Endodermal cell (in vitro differentiated cells): ENCODE measurements at regions not wholly inside any gene's neighbourhood (a gene's known extent, or its start where the extent isn't known, plus 50 kb on each side); places are given as distances from the start of the nearest gene placed in this dataset.

Experiments used
- DNase-seq: peaks from one replicate; pipeline ENCODE4 v3.0.0-alpha.2; 2017
- H3K27ac ChIP-seq: 2 replicates; pipeline ENCODE4 v1.5.1; 2013; ENCODE audit warnings: mild to moderate bottlenecking, low read depth, low read length, moderate library complexity
- H3K27me3 ChIP-seq: 2 replicates; pipeline ENCODE4 v1.6.1; 2013; ENCODE audit warnings: mild to moderate bottlenecking, low read length, moderate library complexity; ENCODE audit not compliant: insufficient read depth, control insufficient read depth, poor library complexity, severe bottlenecking
- H3K36me3 ChIP-seq: 2 replicates; pipeline ENCODE4 v1.7.0; 2013; ENCODE audit warnings: mild to moderate bottlenecking, low read length, moderate library complexity; ENCODE audit not compliant: control insufficient read depth, insufficient read depth
- H3K4me1 ChIP-seq: one replicate; pipeline ENCODE4 v1.7.0; 2013; ENCODE audit warnings: low read length; ENCODE audit not compliant: control insufficient read depth, insufficient read depth
- H3K4me3 ChIP-seq: 2 replicates; pipeline ENCODE4 v1.5.1; 2013; ENCODE audit warnings: mild to moderate bottlenecking, low read length, moderate library complexity
- H3K9ac ChIP-seq: 2 replicates; pipeline ENCODE4 v1.6.1; 2013; ENCODE audit warnings: mild to moderate bottlenecking, low read length, moderate library complexity; ENCODE audit not compliant: poor library complexity, severe bottlenecking; ENCODE audit errors: extremely low read depth
- H3K9me3 ChIP-seq: 2 replicates; pipeline ENCODE4 v1.6.1; 2013; ENCODE audit warnings: mild to moderate bottlenecking, low read length, moderate library complexity; ENCODE audit not compliant: control insufficient read depth
- H3K27ac Mint-ChIP-seq: 2 replicates; pipeline ENCODE4 v1.8.0; 2020; ENCODE audit warnings: mixed read lengths
- H3K27me3 Mint-ChIP-seq: 2 replicates; pipeline ENCODE4 v1.8.0; 2021; ENCODE audit warnings: mild to moderate bottlenecking, mixed read lengths; ENCODE audit not compliant: insufficient read depth
- H3K36me3 Mint-ChIP-seq: 2 replicates; pipeline ENCODE4 v1.8.0; 2020; ENCODE audit warnings: low read depth, mixed read lengths
- H3K4me1 Mint-ChIP-seq: 2 replicates; pipeline ENCODE4 v1.8.0; 2020; ENCODE audit warnings: mixed read lengths
- H3K4me3 Mint-ChIP-seq: 2 replicates; pipeline ENCODE4 v1.8.0; 2020; ENCODE audit warnings: mild to moderate bottlenecking, moderate library complexity, mixed read lengths
- H3K9me3 Mint-ChIP-seq: 2 replicates; pipeline ENCODE4 v1.8.0; 2020; ENCODE audit warnings: mild to moderate bottlenecking, mixed read lengths
- WGBS, 2 experiments: methylation state at CpG; one replicate each; pipeline versions ENCODE4 v1.1.5 to v1.1.7; 2013; ENCODE audit warnings: missing lambda C conversion rate in 2 of 2, mixed read lengths in 1 of 2; ENCODE audit not compliant: insufficient coverage in 1 of 2, insufficient read length in 1 of 2; 5-methylcytosine and 5-hydroxymethylcytosine counted together
- TF ChIP-seq, protein P1 (sequence below): fragments of 200-600 bp; sonication (generic); conservative IDR thresholded peaks from 2 replicates; pipeline ENCODE4 v1.5.0; 2021; ENCODE audit warnings: antibody characterized with exemption, mild to moderate bottlenecking

DNA sequence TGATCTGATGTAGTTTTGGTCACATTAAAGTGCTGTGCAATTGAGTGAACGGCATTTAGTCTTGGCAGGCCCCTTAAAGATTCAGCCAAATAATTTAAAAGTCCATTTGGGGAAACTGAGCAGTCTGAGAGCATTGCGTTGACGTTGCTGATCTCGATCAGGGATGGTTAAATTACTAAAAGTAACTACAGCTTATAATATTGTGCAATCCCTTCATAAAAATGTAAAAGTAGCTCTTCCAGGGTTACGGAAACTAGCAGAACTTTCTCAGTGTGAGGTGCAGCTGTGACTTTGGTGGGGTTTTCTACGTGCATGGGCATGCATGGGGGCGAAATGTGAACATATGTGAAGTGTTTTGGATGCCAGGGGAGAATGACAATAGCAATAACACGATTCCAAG lies 184.5 kb upstream of the RNF32 start:
- 84 to 94% methylated on average over 8 of the region's 8 CpGs for WGBS, 2 experiments
- Histone ChIP-seq H3K9ac (no peak overlapping the region), H3K4me3 (no peak overlapping the region), H3K4me1 (no peaks in the 10 kb centered on the region), H3K27me3 (no peaks in the 10 kb centered on the region), H3K9me3 (no peaks in the 10 kb centered on the region), H3K27ac (no peak overlapping the region), H3K36me3 (no peaks in the 10 kb centered on the region)
- Mint-ChIP-seq H3K9me3 (no peaks in the 10 kb centered on the region), H3K27me3 (no peaks in the 10 kb centered on the region), H3K4me3 (no peak overlapping the region), H3K27ac (no peak overlapping the region), H3K36me3 (no peaks in the 10 kb centered on the region), H3K4me1 (peaks cover 3% of the 10 kb centered on the region)
- peak; percentile 1 for DNase-seq
- TF ChIP-seq, protein P1, sequence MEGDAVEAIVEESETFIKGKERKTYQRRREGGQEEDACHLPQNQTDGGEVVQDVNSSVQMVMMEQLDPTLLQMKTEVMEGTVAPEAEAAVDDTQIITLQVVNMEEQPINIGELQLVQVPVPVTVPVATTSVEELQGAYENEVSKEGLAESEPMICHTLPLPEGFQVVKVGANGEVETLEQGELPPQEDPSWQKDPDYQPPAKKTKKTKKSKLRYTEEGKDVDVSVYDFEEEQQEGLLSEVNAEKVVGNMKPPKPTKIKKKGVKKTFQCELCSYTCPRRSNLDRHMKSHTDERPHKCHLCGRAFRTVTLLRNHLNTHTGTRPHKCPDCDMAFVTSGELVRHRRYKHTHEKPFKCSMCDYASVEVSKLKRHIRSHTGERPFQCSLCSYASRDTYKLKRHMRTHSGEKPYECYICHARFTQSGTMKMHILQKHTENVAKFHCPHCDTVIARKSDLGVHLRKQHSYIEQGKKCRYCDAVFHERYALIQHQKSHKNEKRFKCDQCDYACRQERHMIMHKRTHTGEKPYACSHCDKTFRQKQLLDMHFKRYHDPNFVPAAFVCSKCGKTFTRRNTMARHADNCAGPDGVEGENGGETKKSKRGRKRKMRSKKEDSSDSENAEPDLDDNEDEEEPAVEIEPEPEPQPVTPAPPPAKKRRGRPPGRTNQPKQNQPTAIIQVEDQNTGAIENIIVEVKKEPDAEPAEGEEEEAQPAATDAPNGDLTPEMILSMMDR, result no peak

DNA sequence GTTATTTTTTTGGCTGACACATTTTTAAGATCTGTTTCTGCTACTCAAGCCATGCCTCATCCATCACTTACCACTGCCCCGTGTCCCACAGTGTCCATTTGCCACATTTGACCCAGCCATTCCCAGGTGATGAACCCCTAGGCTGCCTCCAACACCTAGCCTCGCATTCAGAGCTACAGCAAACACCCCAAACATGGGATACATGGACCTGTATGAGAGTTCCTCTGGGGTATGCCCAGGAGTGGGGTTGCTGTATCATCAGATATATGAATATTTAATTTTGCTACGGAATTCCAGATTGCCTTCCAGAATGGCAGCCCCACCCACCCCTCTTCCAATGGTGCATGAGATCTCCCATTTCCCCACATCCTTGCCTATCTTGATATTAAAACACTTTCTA lies 190.1 kb upstream of the RNF32 start:
- Mint-ChIP-seq H3K4me1 (peaks cover 1% of the 10 kb centered on the region), H3K36me3 (no peaks in the 10 kb centered on the region), H3K9me3 (no peaks in the 10 kb centered on the region), H3K27me3 (no peaks in the 10 kb centered on the region), H3K4me3 (no peak overlapping the region), H3K27ac (no peak overlapping the region)
- TF ChIP-seq, protein P1, result no peak
- H3K4me1 ChIP-seq, result no peaks in the 10 kb centered on the region
- no peaks in the 10 kb centered on the region for H3K9me3 ChIP-seq
- DNase-seq, result peak; percentile 4
- no peak overlapping the region for H3K27ac ChIP-seq
- no peak overlapping the region for H3K4me3 ChIP-seq
- H3K9ac ChIP-seq, result no peak overlapping the region
- no peaks in the 10 kb centered on the region for H3K27me3 ChIP-seq
- 89 to 100% methylated on average over 1 to 3 of the region's 3 CpGs for WGBS, 2 experiments
- H3K36me3 ChIP-seq, result no peaks in the 10 kb centered on the region

GRCh38 chr7:156448918-156449317 lies 191.7 kb upstream of the RNF32 start:
- WGBS, 2 experiments, result 67 to 78% methylated on average over 1 of the region's 1 CpG
- TF ChIP-seq, protein P1, result no peak
- Mint-ChIP-seq H3K4me3 (no peak overlapping the region), H3K9me3 (no peaks in the 10 kb centered on the region), H3K27ac (no peak overlapping the region), H3K27me3 (no peaks in the 10 kb centered on the region), H3K4me1 (peaks cover under 1% of the 10 kb centered on the region), H3K36me3 (no peaks in the 10 kb centered on the region)
- H3K36me3 ChIP-seq, result no peaks in the 10 kb centered on the region
- no peaks in the 10 kb centered on the region for H3K27me3 ChIP-seq
- no peak for DNase-seq
- no peak overlapping the region for H3K4me3 ChIP-seq
- no peaks in the 10 kb centered on the region for H3K9me3 ChIP-seq
- H3K9ac ChIP-seq, result no peak overlapping the region
- H3K4me1 ChIP-seq, result no peaks in the 10 kb centered on the region
- no peak overlapping the region for H3K27ac ChIP-seq
